Keratinocyte (primary cell): ENCODE measurements at regions not wholly inside any gene's neighbourhood (a gene's known extent, or its start where the extent isn't known, plus 50 kb on each side); places are given as distances from the start of the nearest gene placed in this dataset.

Experiments used
- DNase-seq: peaks from one replicate; pipeline ENCODE4 v3.0.0-alpha.2; 2011; ENCODE audit warnings: low read depth, missing footprints, low spot score
- FAIRE-seq: peaks from 2 replicates; lab custom pipeline; 2011; peaks lifted over from hg19 to GRCh38; lab: Jason Lieb, UNC
- H2AFZ ChIP-seq: 2 replicates; pipeline ENCODE4 v1.6.0; 2012; ENCODE audit warnings: low read length, control low read depth, inconsistent platforms; ENCODE audit not compliant: control insufficient read depth
- H3K27ac ChIP-seq: 2 replicates; pipeline ENCODE4 v1.5.1; 2011; ENCODE audit warnings: low read length; ENCODE audit not compliant: control insufficient read depth, insufficient read depth
- H3K27me3 ChIP-seq: 3 replicates; pipeline ENCODE4 v1.6.0; 2011; ENCODE audit warnings: low read length; ENCODE audit not compliant: control insufficient read depth, insufficient read depth; ENCODE audit errors: extremely low read depth
- H3K36me3 ChIP-seq, 2 experiments: 2 replicates in 1 of 2; 3 replicates in 1 of 2; pipeline ENCODE4 v1.5.1; 2011; ENCODE audit warnings: low read length in 2 of 2, mild to moderate bottlenecking in 1 of 2; ENCODE audit not compliant: control insufficient read depth in 2 of 2, insufficient read depth in 2 of 2; ENCODE audit errors: extremely low read depth in 1 of 2
- H3K4me1 ChIP-seq: 3 replicates; pipeline ENCODE4 v1.5.1; 2011; ENCODE audit warnings: low read length; ENCODE audit not compliant: control insufficient read depth, insufficient read depth; ENCODE audit errors: extremely low read depth
- H3K4me2 ChIP-seq: 3 replicates; pipeline ENCODE4 v1.6.0; 2011; ENCODE audit warnings: low read depth, low read length; ENCODE audit not compliant: control insufficient read depth, insufficient read depth; ENCODE audit errors: extremely low read depth
- H3K4me3 ChIP-seq, 3 experiments: fragments of 200-600 bp in 1 of 3; sonication (generic) in 1 of 3; 2 replicates in 2 of 3; 3 replicates in 1 of 3; pipeline ENCODE4 v1.5.1; 2011 to 2016; ENCODE audit warnings: low read length in 3 of 3, mild to moderate bottlenecking in 3 of 3, control low read depth in 2 of 3, inconsistent platforms in 1 of 3, low read depth in 1 of 3, mixed read lengths in 1 of 3, mixed run types in 1 of 3, moderate library complexity in 1 of 3; ENCODE audit not compliant: control insufficient read depth in 2 of 3, insufficient read depth in 2 of 3; ENCODE audit errors: extremely low read depth in 1 of 3
- H3K79me2 ChIP-seq: 2 replicates; pipeline ENCODE4 v1.6.0; 2012; ENCODE audit warnings: low read length; ENCODE audit not compliant: control insufficient read depth, insufficient read depth
- H3K9ac ChIP-seq: 3 replicates; pipeline ENCODE4 v1.6.0; 2011; ENCODE audit warnings: low read length; ENCODE audit not compliant: control insufficient read depth, insufficient read depth; ENCODE audit errors: extremely low read depth
- H3K9me1 ChIP-seq: 3 replicates; pipeline ENCODE4 v1.6.0; 2011; ENCODE audit warnings: low read length; ENCODE audit not compliant: control insufficient read depth, insufficient read depth; ENCODE audit errors: extremely low read depth
- H3K9me3 ChIP-seq: 2 replicates; pipeline ENCODE4 v1.5.1; 2012; ENCODE audit warnings: low read depth, low read length; ENCODE audit not compliant: control insufficient read depth
- H4K20me1 ChIP-seq: 3 replicates; pipeline ENCODE4 v1.6.0; 2011; ENCODE audit warnings: low read length; ENCODE audit not compliant: control insufficient read depth, insufficient read depth; ENCODE audit errors: extremely low read depth
- CTCF ChIP-seq, 3 experiments: IDR thresholded peaks in 1 of 3; conservative IDR thresholded peaks in 1 of 3; optimal IDR thresholded peaks in 1 of 3; 2 replicates in 2 of 3; 3 replicates in 1 of 3; pipeline versions ENCODE3 to v1.5.1; 2011; ENCODE audit warnings: low read length in 3 of 3, mild to moderate bottlenecking in 3 of 3, moderate library complexity in 2 of 3, control low read depth in 1 of 3, inconsistent platforms in 1 of 3; ENCODE audit not compliant: insufficient read depth in 2 of 3; ENCODE audit errors: extremely low read depth in 1 of 3
- EZH2 ChIP-seq: IDR thresholded peaks from one replicate; pipeline ENCODE4 v1.6.1; 2012; ENCODE audit warnings: inconsistent platforms, mild to moderate bottlenecking, low read length, moderate library complexity
- dilution Hi-C: fragments of 300-500 bp; cut with MboI; formaldehyde crosslinking; loops from one replicate; pipeline ENCODE4 v1.7.0; 2020; ENCODE audit warnings: low sequenced_read_pairs; ENCODE audit not compliant: extremely low pct_ligation_motif_present

DNA sequence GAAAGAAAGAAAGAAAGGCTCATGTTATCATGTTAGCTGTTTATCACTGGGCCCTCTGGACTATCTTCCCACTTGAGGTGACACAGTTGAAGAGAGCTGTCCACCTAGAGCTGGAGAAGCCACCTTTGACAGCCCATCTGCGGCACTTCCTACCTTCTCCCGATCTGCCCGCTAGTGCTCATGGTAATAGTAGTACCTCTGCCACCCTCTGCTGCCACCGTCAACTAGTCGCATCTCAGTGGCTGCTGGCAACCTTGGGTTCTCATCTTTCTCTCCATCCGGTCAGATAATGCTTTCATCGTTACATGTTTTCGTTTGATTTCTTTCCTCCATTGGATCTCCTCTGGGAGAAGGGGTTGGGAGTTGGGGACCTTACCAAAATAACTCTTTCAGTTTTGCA lies 63.2 kb upstream of the COPS8 start:
- Histone ChIP-seq H3K4me1 (peaks cover 15% of the 10 kb centered on the region), H2AFZ (no peak overlapping the region), H3K27ac (no peak overlapping the region), H4K20me1 (no peaks in the 10 kb centered on the region), H3K4me2 (no peak overlapping the region), H3K4me3 (no peak overlapping the region), H3K27me3 (no peaks in the 10 kb centered on the region), H3K9ac (no peak overlapping the region), H3K79me2 (no peaks in the 10 kb centered on the region), H3K9me1 (no peaks in the 10 kb centered on the region), H3K36me3 (no peaks in the 10 kb centered on the region), H3K9me3 (no peaks in the 10 kb centered on the region)
- FAIRE-seq (no peak), DNase-seq (no peak)
- dilution Hi-C loops = no loop called here
- TF ChIP-seq EZH2 (no peak), CTCF (optimal IDR thresholded peaks at IDR 0.05 in 1 of 3, IDR thresholded peaks at IDR 0.05 in 1 of 3, conservative IDR thresholded peaks at IDR 0.05 in 1 of 3; ENCODE audit: extremely low read depth in 1 of 3, insufficient read depth in 2 of 3, low read length in 3 of 3) (no peak)

- H3K4me2 ChIP-seq = no peak overlapping the region
- no peak for TF ChIP-seq EZH2
- TF ChIP-seq CTCF (optimal IDR thresholded peaks at IDR 0.05 in 1 of 3, IDR thresholded peaks at IDR 0.05 in 1 of 3, conservative IDR thresholded peaks at IDR 0.05 in 1 of 3; ENCODE audit: extremely low read depth in 1 of 3, insufficient read depth in 2 of 3, low read length in 3 of 3) = no peak
- FAIRE-seq = no peak
Measured at GRCh38 chr2:237024255-237024654, 61.4 kb upstream of the COPS8 start.

More at GRCh38 chr2:237024255-237024654, 61.4 kb upstream of the COPS8 start:
- Histone ChIP-seq H3K9me3 (no peaks in the 10 kb centered on the region), H3K4me3 (no peak overlapping the region), H3K27ac (no peak overlapping the region), H2AFZ (no peak overlapping the region), H3K36me3 (no peaks in the 10 kb centered on the region), H3K9me1 (no peaks in the 10 kb centered on the region), H4K20me1 (no peaks in the 10 kb centered on the region), H3K4me1 (peaks cover 13% of the 10 kb centered on the region), H3K79me2 (no peaks in the 10 kb centered on the region), H3K9ac (no peak overlapping the region), H3K27me3 (no peaks in the 10 kb centered on the region)
- dilution Hi-C loops = no loop called here
- DNase-seq = no peak
